ENCODE measurements at regions not wholly inside any gene's neighbourhood (a gene's known extent, or its start where the extent isn't known, plus 50 kb on each side); places are given as distances from the start of the nearest gene placed in this dataset.

DNA sequence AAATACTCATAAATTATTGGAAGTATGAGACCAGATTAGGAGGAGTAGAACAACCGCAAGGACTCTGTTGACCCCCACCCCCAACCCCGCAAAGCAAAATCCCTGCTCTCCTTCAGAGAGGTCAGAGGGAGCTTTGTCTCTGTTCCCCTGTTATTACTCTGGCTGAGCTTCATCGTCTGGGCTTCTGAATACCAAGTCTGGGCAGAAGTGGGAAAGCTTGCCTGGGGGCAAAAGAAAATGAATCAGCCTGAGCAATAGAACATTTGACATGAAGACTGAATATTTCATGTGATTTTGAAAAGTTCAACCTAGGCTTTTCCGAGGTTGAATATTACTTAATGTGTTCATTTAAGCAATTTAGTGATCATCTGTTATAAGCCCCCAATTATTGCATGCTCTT, 114.6 kb upstream of the ARHGAP28 start:
- DNase-seq, result no peak

DNA sequence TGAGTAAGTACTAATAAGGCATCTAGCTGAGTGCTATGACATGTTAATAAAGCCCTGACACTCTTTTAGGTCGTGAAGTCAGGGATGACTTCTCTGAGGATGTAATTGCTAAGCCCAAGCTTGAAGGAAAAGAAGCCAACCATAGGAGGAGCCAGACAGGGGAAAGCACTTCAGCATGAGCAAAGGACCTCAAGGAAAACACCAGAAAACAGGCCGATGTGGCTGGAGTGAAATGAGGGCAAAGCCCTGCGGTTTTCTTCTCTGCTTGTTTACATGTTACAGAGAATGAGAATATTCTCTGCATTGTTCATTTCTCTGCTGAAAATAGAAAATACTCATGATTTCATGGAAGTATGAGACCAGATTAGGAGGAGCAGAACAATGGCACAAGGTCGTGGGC, 112.5 kb upstream of the ARHGAP28 start:
- DNase-seq, result no peak

DNA sequence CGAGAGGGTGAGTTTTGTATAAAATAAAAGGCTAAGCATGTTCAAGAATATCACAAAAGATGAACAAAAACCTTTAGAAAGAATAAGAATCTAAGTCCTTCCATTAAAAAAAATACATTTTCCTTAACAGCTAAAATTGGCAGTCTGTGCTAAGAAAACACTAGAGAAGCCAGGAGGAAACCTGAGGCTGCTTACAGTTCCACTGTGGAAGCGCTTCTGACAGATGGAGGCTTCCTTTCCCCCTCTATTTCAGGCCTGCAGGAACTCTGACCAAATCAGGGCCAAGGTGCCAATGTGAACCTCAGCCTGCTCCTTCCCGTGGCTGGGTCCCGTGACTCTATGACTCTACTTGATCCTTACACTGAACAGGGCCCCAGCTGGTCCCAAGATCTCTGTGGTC, 108.1 kb upstream of the ARHGAP28 start:
- DNase-seq, result no peak

DNA sequence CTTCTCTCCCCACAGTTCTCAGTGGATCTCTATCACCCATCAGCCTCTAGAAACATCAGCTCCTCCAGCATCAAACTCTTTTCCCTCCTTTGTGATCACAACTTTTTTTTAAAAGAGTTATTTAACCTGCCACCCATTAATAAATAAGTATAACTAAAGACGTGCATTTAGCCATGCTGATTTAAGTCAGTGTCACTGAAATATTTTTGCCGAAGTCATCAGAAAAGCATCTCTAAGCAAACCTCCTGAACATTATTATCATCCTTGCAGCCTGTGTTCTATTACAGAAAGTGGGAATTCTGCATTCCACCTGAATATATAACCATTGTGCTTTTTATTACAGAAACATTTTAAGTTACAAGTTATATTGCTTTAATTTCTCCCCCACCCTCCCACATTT, 106.2 kb upstream of the ARHGAP28 start:
- DNase-seq, result no peak

DNA sequence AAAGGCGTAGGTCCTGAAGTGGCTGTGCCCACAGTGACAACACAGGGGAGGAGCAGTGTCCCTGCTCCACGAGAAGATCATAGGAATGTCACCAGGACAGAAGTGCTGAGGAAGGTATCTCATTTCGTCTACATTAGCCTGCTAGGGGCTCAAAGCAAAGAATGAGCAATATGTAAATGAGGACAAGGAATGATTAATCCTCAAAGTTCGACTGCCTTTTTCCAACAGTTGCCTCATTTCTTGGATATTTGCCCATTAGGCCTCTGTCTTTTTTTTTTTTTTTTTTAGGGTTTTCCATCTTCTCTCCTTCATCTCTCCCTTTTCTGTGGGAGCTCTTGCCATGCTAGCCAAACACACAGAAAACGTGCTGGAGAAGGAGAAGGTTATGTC, 105.2 kb upstream of the ARHGAP28 start:
- no peak for DNase-seq

DNA sequence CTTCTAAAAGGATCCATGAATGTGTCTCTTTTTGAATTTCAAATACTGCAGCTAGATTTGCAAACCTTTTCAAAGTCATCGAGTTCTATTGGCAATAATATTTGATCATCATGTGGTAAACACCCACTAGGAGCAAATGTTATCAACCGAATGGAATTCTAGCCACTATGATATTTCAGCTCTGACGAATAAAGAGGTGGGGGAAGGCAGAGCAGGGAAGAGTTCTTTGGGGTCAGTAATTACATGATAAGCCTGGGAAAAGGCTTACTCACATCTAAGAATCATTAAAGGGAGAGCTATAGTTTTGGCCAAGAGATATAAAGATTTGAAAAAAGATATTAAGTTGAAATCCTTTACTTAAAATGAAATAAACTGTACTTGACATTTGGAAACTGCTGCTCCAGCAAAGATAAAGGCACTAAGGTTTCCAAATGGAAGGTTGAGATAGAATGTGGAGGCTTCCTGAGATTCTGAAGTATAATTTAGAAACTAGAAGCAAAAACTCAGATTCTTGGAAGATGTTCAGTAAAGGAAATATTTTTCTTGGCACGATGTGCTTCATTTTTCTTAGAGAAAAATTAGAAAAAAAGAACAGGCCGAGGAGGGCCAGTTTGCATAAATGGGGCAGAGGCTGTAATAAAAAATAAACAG, 104.7 kb upstream of the ARHGAP28 start:
- DNase-seq, result no peak

DNA sequence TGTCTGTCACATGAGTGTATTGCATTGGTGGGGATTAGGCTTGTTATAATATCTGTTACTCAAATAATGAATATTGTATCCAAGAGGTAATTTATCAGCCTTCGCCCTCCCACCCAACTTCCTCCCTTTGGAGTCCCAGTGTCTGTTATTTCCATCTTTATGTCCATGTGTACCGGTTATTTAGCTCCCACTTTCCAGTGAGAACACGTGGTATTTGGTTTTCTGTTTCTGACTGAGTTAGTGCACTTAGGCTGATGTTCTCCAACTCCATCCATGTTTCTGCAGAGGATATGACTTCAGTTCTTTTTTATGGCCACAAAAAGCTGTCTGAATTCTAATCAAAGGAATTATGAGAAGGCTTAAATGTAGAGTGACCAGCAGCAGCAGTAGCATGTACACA, 104.0 kb upstream of the ARHGAP28 start:
- DNase-seq, result no peak

DNA sequence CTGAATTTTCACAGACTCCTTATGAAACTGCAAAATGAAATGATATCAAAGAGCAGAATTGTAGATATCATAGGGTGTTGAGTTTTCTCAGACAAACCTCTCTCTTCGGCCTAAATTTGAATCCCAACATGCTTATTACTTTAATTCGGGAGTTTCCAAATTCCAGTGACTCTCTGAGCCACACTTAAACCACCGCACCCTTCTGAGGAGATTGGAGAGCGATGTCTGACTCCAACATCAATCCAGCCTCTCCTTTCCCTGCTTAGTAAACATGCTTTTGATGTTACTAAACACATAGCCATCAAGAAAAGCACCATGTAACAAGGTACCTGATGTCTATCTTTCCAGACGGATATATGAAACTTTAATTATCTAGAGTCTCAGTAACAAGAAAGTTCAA, 103.1 kb upstream of the ARHGAP28 start:
- DNase-seq, result no peak

DNA sequence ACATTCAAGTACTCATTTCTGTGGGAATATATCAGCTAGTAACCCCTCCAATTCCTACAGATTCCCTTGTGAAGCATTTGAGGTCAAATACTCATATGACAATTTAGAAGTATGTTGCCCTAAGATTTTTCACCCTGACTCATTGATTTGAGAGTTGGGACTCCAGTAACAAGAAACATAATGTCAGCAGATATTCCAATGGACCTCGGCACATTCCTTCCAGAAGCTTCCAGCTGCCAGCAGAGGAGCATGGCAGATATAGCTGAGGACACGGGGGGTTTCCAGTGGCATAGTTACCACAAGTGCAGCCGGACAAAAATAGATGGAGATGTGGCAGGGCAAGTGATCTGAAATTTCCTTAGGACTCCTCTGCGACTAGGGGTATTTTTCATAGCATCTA, 101.9 kb upstream of the ARHGAP28 start:
- DNase-seq, result no peak

DNA sequence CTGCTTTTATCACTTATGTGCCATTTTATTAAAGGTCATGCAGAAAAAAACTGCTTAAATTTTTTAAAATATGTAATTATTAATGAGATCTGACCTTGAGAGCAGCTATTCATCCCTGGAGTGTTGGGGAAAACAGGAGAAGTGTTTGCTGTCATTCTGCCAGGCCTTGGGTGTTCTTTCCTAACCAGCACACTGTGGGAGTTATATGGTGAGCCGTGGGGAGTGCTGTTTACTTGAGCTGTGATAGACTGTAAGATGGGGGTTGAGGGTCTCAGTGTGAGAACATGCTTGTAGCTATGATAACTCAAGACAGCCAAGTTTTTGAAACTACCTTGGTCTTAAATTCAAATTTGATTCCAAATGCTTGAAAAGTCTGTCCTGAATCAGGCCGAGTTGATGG, 101.3 kb upstream of the ARHGAP28 start:
- no peak for DNase-seq

DNA sequence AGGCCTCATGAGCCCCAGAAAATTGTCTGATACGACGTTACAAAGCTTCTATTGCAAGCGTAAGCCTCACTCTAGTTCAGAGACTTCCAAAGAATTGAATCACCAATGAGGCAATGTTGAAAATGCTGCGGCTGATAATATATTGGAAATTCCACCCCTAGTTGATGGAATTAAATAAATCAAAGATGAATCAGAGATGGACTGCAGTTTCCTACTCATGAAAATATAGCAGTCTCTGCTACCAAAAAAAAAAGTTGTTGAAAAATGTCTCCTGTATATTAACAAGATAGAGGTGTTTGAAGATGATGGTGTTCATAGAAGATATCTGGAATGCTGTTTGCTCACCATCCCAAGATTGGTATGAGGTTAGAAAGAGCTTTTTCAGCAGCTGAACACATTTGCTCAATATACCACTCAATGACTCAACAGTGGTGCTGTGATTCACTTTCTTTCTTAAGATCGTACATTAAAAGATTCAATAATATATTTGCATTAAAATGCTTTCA, 99.8 kb upstream of the ARHGAP28 start:
- no peak for DNase-seq

DNA sequence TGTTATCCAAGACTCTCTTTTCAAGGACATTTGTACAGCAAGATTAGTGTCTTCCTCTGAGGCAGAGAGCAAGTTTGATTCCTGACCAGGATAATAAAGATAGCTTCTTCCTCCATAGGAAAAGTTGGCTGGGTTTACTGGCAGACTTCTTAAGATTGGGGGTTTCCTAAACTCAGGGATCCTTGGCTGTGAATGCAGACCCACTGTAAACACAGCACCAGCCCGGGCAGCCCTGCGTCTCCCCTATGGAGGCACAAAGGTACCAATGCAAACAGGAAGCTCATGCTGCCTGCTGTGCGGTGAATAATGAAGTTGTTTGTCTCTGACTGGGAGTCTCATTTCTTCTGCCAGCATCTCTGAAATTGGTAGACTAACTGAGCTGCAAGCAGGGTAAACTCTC, 96.2 kb upstream of the ARHGAP28 start:
- DNase-seq, result no peak

DNA sequence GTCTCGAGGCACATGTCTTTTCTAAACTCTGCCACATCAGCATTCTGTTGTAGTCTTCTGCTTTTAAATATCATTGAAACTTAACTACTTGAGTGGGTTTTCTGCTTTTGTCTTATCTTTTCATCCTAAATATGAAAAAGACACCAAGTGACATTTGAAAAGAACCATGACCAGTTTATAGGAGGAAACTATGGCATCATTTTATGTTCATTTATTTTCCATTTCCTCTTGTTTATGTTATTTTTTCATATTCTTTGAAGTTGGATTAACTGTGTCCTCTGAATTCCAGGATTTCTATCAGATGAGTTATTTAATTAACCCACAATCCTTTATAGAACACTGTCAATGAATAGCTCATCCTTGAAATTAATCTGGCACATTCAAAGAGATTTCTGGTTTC, 93.4 kb upstream of the ARHGAP28 start:
- no peak for DNase-seq

DNA sequence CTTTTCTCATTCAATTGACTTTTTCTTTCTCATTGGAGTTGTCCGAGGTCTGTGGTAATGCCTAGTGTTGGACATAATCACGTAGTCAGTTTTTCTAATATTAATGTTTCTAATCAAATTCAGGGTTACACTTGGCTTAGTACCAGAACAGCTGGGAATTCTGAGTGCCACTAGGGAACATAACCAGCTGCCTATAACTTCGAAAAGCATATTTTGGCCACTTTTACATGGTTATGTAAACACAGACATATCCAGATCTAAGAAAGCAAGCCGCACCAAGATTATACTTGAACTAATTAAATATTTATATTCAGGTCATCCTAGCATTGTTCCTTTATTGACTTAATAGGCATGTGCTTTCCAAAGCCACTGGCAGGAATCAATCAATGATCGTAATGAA, 91.1 kb upstream of the ARHGAP28 start:
- DNase-seq, result no peak

DNA sequence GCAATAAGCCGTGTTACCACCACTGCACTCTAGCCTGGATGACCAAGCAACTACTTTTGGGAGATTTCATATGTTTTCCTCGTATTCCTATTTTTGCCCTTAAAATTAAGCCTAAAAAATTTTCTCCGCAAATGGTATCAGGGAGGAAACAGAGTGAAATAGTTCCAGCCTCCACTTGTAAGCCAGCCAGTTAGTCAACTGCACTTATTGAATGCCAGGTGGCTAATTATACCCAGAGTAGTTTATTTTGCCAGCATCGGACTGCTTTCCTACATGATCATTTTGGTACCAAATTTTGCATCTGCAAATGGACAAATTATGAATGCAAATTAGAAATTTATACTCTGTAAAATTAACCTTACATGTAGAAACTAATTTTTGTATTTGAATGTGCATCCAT, 90.2 kb upstream of the ARHGAP28 start:
- DNase-seq, result no peak

DNA sequence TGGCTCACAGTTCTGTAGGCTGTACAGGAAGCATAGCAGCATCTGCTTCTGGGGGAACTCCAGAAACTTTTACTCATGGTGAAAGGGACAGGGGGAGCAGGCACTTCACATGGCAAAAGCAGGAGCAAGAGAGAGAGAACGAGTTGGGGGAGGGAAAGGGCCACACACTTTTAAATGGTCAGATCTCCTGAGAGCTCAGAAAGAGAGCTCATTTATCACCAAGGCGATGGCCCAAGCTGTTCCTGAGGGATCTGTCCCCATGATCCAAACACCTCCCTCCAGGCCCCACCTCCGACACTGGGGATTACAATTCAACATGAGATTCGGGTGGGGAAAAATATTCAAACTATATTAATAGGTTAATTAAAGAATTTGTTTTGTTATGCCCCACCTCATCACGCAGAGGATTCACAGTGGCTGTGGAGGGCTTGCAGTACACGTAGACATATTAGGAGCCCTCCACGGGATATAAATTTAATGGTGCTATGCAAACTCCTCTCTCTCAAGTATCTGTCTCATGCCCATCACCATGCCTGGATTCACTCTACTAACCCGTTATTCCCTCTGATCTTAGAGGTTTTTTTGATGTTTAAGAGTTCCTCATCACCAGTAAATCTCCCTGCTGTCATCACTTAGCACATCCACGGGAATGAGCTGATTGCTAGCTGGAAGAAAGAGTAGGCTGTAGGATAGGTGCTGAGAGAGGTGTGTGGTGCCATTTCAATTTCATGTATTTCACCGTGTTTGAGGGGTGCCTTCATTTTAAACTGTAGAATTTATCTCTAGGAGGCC, 84.5 kb upstream of the ARHGAP28 start:
- no peak for DNase-seq

DNA sequence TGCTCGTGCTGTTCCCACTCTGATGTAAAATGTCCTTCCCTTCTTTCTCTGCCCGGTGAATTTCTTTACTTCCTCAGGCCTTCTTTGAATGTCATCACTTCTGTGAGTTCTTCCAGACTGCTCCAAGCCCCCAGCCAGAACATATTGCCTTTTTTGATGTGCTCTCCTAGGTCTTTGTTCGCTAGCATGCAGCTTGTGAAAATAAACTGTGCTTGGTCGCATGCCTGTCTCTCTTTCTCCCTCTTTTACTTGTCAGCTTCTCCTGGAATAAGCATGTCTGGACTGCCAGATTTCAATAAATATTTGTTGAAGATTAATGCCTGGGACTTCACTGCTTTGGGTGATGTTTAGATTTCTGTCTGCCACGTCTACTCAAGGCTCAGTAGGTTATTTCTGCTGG, 82.7 kb upstream of the ARHGAP28 start:
- DNase-seq, result no peak

DNA sequence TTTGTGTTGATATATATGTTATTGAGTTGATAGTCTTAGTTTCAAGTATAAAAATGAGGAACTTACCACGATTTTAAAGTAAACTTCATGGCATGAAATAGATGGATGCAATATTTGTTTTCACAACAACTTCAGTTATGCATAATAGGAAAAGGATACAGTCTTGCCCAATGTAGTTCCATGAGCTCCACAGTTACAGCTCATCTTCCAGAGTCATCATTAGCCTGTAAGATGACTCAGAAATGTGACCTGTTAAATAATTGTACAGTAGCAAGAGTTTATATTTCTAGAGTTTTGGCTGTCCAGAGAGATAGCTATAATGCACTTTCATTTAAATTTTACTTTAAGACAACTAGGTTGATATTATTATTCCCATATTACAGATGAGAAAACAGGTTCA, 80.9 kb upstream of the ARHGAP28 start:
- no peak for DNase-seq

DNA sequence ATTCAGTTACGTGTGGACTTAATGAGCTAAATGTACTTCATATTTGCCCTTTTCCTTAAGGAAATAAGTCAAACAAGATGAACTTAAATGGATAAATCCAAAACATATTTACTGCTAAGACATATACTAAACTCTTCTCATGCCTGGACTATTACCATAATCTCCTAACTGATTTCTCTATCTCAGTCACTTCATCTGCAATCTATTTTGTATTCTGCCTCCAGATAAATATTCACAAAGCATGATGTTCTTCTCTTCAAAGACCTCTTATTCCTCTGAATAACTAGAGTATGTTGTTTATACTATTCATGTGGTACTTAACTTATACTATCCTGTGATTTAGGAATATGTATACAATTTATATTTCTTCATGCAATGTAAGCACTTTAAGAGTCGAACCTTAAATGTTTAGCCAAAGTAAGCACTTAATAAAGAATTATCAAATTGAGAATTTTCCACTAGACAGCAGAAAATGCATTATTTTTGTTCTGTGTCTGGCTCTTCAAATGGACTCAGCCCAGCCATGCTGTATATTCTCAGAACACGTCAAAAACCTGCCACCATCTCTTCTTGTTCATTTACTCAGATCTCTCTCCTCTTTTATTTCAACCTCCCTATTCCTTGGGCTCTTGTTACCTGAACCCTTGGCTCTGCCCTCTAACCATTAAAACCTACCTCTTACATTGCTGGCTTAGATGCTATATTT, 79.9 kb upstream of the ARHGAP28 start:
- no peak for DNase-seq

DNA sequence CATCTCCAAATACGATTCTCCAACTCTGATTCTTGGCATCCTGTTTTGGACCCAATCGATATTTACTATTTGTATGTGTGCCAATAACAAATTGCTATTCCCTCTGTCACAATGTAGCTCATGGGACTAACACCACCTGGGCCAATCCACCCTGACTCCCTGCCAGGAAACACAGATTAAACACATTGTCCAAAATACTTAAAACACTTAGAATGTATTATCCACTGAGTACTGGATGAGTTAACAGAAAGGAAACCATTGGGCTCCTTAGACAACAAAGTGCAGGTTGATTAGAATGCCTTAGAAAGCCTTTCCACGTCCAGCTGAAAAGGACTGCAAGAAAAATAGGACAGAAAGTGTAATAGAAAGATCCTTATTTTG, 79.4 kb upstream of the ARHGAP28 start:
- DNase-seq, result no peak

DNA sequence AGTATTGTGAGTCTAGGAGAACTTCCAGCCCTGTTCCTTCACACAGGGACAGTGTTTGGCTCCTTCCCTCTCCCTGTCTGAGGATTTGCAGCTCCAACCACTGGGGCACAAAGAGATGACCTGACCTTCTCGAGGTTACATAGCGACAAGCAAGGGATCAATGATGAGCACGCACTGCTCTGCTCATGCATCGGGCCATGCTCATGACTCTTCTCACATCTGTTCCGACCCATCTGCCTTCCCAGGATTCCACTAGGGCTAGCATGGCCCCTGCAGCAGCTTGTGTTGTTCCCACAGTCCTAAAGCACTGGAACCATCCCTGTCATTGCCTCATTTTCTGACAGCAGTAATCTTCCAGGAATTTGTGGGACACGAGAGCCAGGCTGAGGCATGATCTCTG, 78.8 kb upstream of the ARHGAP28 start:
- no peak for DNase-seq

DNA sequence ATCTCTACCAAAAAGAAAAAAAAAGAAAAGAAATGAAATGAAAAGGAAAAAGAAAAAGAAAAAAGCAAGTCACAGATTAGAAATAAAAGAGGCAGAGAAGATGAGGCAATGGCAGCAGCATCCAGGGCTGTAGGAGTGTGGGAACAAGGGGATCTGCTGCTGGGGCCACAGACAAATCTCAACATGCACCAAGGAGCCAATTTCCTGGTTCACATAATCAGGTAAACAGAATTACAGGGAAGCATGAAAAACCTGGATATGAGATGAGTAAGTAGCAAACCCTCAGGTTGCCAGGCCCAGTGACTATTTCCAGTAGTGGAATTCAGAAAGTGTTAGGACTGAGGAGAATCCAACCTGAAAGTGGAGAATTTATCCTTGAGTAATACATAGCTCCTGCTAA, 77.4 kb upstream of the ARHGAP28 start:
- DNase-seq, result no peak

DNA sequence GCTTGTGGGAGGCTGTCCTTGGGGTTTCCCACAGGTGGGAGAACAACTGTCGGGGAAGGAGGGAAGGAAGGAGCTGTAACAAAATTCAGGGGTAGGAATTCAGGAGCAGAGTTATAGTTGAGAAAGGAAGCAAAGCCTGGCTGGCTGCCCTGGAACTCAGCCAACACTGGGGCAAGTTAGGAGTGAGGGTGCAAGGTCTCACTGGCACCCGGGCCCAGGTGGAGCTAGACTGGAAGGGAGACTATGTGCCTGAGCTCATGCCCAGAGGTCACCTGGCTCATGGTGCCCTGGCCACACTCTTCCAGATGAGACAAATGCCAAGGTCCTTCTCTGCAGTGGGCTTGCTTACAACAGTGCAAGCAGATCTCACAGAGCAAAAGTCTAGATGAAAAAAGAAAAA, 75.6 kb upstream of the ARHGAP28 start:
- no peak for DNase-seq

Data from NCI-H524 treated with DMSO at 0.1 percent for 48 hours (cell line).